HFF-Myc (cell line): ENCODE measurements at regions not wholly inside any gene's neighbourhood (a gene's known extent, or its start where the extent isn't known, plus 50 kb on each side); places are given as distances from the start of the nearest gene placed in this dataset.

Experiments
- DNase-seq: peaks from one replicate; pipeline ENCODE4 v3.0.0-alpha.2; 2011; ENCODE audit warnings: low read depth; ENCODE audit errors: extremely low read depth
- H3K4me3 ChIP-seq: replicated peaks from 2 replicates; pipeline ENCODE4 v1.5.1; 2011; ENCODE audit warnings: low read depth, mild to moderate bottlenecking, control low read depth, low read length
- CTCF ChIP-seq: IDR thresholded peaks from 2 replicates; pipeline ENCODE4 v1.5.1; 2012; ENCODE audit warnings: mild to moderate bottlenecking, low read depth, low read length, control low read depth; ENCODE audit errors: missing control alignments

GRCh38 chr14:54114941-54115340 lies 158.3 kb upstream of the BMP4 start:
- H3K4me3 ChIP-seq: no peak overlapping the region
- no peak for TF ChIP-seq CTCF
- no peak for DNase-seq

- TF ChIP-seq CTCF: no peak
- no peak for DNase-seq
- H3K4me3 ChIP-seq: no peak overlapping the region
Observed at GRCh38 chr14:54116198-54116885, 159.7 kb upstream of the BMP4 start.

GRCh38 chr14:54116972-54117371 lies 160.3 kb upstream of the BMP4 start:
- TF ChIP-seq CTCF: no peak
- H3K4me3 ChIP-seq: no peak overlapping the region
- DNase-seq: no peak

- DNase-seq: no peak
- H3K4me3 ChIP-seq: no peak overlapping the region
- TF ChIP-seq CTCF: no peak
Observed at GRCh38 chr14:54117396-54117795, 160.8 kb upstream of the BMP4 start.

GRCh38 chr14:54117924-54118323 lies 161.3 kb upstream of the BMP4 start:
- DNase-seq: no peak
- no peak for TF ChIP-seq CTCF
- no peak overlapping the region for H3K4me3 ChIP-seq

- H3K4me3 ChIP-seq: no peak overlapping the region
- no peak for DNase-seq
- TF ChIP-seq CTCF: no peak
Observed at GRCh38 chr14:54120260-54120659, 163.6 kb upstream of the BMP4 start.
